AG08396 (cell line): ENCODE measurements at regions not wholly inside any gene's neighbourhood (a gene's known extent, or its start where the extent isn't known, plus 50 kb on each side); places are given as distances from the start of the nearest gene placed in this dataset.
"Not testable (repeated sequence)": the region's sequence is repeated elsewhere in the genome, so short reads cannot be mapped to it uniquely, and the experiment has no call there.

ENCODE experiments used
- DNase-seq: peaks from one replicate; pipeline ENCODE4 v3.0.0; 2012; ENCODE audit warnings: low spot score, mixed read lengths

- DNase-seq, result no peak
Observed at GRCh38 chr18:78816114-78816513, 163.5 kb upstream of the SALL3 start.

GRCh38 chr18:78816916-78817315 is 162.7 kb upstream of the SALL3 start:
- no peak for DNase-seq

DNA sequence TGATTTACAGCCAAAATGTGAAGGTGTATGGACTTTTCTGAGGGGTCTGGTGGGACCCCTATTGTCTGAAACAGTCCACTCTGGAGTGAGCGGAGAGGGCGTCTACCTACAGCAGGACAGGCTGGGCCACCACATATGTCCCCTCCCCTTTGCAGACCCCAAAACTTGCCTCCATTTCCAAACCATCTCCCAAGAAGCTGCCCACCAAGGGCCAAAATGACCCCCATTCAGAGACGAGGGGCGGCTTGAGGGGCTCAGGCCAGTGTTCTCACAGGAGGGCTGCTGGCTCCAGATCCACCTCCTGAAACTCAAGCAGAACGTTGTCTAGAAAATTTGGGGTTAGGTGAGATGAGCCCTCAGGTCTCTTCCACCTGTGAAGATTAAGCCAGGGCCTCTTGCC is 161.1 kb upstream of the SALL3 start:
- DNase-seq, result no peak

DNA sequence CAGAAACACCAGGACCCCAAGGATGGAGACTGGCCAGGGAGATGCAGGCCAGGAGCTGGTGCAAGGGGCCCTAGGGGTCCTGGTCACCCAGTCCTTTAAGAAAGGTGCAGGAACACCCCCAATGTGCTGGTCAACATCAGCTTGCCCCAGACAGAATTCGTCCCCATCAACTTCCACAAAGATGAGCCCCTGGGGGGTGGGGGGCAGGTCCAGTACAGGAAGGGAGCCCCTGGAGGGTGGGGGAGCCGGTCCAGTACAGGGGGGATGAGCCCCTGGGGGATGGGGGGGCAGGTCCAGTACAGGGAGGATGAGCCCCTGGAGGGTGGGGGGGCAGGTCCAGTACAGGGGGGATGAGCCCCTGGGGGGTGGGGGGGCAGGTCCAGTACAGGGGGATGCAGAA is 160.7 kb upstream of the SALL3 start:
- no peak for DNase-seq

DNA sequence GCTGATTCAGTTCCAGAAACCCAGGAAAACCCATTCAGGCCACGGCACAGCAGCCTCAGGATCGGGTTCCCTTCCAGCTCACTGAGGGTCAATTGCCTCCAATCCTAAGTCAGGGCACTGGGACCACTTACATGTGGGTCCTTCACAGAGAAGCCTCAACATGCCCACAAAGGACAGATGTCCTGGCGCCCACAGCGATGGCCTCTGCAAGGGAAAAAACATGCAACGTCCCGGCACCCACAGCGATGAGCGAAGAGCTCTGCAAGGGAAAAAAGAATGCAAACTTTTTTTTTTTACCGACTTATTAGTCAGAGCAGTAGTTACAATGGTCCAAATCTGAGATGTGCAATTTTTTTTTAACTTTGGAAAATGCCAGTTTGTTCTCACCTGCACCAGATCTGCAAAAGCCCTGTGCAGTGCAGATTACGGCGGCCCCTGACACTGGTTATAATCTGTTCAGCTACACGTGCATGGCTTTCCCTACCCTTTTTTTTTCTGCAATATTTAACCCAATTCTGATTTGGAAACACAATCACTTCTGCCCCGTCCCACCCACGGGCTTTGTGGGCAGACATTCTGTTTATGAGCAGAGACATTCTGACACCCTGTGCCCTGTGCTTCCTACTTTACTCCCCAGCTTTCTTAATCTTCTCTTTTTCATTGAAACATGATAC is 159.3 kb upstream of the SALL3 start:
- no peak for DNase-seq

- DNase-seq, result no peak
Observed at GRCh38 chr18:78821396-78821795, 158.2 kb upstream of the SALL3 start.

DNA sequence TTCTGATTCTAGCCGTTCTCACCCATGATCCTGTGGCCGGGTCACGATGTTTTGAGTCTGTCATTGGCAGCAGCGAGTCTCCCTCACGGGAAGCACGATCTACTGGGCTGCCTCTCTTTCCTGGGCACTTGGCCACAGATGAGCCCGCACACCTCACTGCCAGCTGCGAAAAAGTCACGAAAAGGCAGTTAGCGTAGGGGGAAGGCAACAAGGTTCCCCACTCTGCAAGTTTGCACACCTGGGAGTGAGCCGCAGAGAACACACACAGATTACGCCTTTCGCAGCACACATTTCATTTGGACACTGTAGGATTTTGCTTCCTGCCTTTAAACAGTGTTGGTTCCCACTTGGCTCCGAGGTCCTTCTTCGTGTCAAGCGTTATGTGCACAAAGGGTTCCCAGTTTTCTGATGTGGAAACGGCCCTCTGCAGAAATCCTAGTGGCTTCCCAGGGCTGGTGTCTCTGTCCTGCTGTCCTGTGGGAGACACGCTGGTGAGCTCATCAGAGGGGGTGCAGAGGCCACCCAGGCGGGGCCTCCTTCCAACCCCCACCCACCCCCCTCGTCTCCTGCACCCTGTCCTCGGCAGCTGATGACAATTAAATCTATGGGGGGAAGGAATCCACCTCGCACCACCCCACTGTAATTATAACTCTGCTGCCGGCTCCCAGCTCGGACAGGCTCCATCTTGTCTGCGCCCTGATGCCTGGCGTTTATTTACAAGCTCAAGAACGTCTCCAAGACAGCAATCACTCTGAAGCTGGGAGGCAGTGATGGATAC is 157.3 kb upstream of the SALL3 start:
- DNase-seq, result no peak

DNA sequence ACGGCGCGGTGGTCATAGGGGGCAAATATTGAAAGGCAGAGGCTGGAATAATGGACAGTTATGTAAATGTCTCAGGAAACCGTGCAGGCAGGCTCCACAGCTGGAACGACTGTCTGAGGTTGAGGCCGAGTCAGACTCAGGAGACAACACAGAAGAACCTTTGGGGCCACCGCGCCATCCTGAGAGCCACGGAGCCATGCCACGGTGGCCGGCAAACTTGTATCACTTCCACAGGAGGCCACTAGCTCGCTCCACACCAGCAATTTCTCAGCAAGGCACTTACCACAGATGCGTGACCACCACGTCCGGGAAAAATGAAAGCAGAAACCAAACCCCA is 156.7 kb upstream of the SALL3 start:
- no peak for DNase-seq

- no peak for DNase-seq
Observed at GRCh38 chr18:78825168-78825567, 154.4 kb upstream of the SALL3 start.

DNA sequence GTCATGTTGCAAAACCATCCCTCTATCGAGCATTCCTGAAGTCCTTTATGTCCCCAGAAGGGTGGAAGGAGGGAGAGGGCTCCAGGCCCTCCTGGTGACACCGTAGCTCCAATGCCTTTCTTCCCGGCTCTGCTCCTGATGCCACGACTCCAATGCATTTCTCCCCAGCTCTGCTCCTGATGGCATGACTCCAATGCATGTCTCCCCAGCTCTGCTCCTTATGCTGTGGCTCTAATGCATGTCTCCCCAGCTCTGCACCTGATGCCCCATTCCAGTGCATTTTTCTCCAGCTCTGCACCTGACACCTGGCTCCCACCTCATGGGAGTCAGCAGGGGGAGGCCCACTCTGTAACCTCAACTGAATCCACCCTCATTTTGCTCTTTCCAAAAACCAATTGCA is 153.0 kb upstream of the SALL3 start:
- DNase-seq, result no peak

- no peak for DNase-seq
Observed at GRCh38 chr18:78827141-78827540, 152.5 kb upstream of the SALL3 start.

DNA sequence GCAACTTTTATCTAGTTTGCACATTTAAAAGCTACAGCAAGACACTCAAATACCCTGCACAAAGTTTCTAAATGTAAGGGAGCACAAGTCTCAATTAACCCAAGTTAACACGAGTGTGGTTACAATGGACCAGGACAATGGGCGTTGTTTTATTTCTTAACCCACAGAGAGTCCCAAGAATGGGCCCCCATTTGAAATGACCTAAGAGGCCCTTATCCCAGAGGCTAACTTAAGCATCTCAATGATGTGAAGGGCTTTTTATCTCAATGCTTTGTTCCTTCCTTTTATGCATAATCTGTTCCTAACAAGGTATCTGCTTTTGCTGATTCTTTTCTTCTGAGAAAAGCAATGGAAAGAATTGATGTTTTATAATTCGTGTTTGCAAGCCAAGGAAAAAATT is 151.5 kb upstream of the SALL3 start:
- DNase-seq, result no peak

- DNase-seq, result not testable (repeated sequence)
Observed at GRCh38 chr18:78829026-78829425, 150.6 kb upstream of the SALL3 start.

- no peak for DNase-seq
Observed at GRCh38 chr18:78830161-78830560, 149.5 kb upstream of the SALL3 start.

GRCh38 chr18:78830826-78831225 is 148.8 kb upstream of the SALL3 start:
- DNase-seq, result no peak

GRCh38 chr18:78831603-78832002 is 148.0 kb upstream of the SALL3 start:
- DNase-seq, result no peak

GRCh38 chr18:78833833-78834232 is 145.8 kb upstream of the SALL3 start:
- DNase-seq, result no peak

DNA sequence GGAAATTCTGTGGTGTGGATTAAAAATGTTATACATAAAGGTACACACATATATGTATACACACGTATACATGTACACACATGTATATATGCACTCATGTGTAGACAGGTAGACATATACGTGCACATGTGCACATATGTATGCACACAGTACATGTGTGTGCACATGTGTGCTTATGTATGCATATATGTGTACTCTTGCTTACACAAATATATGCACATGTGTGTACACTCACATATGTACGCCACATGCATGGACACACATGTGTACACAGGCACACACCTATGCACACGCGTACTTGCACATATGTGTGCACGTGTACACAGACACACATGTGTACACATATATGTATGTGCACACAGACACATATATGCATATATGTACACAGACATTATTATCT is 142.8 kb upstream of the SALL3 start:
- DNase-seq, result no peak

DNA sequence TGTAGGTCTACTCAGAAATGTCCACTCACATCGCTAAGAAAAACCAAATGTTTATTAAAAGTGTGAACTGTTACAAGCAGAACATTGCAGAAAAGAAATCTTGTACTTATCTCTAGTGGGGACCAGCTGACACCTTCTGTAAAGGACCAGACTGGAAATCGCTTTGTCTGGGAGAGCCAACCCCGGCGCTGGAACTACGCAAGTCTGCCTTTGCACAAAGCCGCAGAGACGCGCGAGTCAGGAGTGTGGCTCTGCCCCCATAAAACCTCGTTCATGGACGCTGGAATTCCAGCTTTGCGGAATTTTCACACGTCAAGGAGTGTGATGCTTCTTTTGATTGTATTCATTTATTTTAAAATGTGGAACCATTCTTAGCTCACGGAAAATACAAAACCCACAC is 141.9 kb upstream of the SALL3 start:
- DNase-seq, result no peak

DNA sequence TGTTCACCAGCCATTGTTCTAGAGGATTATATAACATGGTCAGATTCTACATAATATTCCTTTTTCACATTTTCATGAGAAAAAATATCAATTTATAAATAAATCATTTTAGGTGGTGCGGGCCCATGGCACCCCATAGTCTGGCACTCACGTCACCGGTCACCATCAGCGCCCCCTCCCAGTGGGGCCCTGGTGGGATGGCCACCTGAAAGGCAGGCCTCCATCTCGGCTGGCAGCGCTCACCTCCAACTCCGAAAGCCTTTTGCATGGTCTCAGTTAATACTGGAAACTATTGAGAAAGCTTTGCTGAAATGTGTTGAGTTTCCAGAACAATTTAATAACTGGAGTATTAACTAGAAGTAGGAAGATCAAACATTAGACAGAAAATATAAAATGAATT is 141.4 kb upstream of the SALL3 start:
- no peak for DNase-seq

DNA sequence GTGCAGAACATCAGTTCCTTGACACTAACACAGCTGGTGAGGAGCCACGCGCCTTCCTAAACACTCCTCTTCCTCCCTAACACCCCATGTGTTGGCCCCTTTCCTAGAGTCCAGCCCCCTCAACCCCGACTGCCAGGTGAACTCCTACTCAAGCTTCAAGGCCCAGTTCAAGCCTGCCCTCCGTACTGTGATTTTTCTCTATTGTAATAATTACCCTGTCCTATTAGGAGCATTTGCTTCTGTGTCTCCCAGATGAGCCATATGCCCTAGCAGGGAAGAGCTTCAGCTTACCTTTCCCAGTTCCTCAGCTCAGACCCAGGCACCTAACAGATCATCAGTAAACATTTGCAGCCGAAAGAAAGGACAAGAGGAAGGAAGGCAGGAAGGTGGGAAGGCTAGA is 130.6 kb upstream of the SALL3 start:
- DNase-seq, result no peak

- DNase-seq, result no peak
Observed at GRCh38 chr18:78849458-78849857, 130.2 kb upstream of the SALL3 start.

DNA sequence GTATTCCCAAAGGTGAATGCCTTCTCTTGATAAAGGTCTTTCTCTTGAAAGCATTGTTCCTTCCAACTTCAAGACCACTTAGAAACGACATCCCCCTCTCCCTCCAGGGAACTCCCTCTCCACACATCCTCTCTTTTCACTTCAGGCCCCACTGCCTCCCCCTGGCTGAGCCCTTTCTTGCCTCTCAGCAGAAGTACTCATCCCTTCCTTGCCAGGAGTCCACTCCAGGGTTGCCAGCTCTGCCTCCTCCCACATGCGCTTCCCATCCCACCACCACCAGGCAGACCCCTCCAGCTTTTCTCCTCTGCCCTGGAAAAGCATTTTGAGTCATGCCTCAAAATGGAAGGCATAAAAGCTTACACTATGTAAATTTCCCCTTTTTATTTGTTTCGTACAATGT is 126.3 kb upstream of the SALL3 start:
- DNase-seq, result no peak

- DNase-seq, result no peak
Observed at GRCh38 chr18:78855188-78855587, 124.4 kb upstream of the SALL3 start.
